Upper lobe of left lung (tissue), 4 donors: ENCODE measurements at regions not wholly inside any gene's neighbourhood (a gene's known extent, or its start where the extent isn't known, plus 50 kb on each side); places are given as distances from the start of the nearest gene placed in this dataset.

ENCODE experiments used
- POLR2A ChIP-seq, 4 donors: fragments of 450-650 bp; IDR thresholded peaks; one replicate each; pipeline ENCODE4 v1.5.1; 2016 to 2017; ENCODE audit warnings: antibody characterized with exemption in 4 of 4, mild to moderate bottlenecking in 2 of 4
- TF ChIP-seq, protein P1 (sequence below), 6 experiments: fragments of 450-650 bp in 4 of 6; fragments of 200-600 bp in 2 of 6; sonication (generic) in 2 of 6; IDR thresholded peaks; one replicate each; pipeline ENCODE4 v1.5.1; 2016 to 2019; ENCODE audit warnings: antibody characterized with exemption in 6 of 6

DNA sequence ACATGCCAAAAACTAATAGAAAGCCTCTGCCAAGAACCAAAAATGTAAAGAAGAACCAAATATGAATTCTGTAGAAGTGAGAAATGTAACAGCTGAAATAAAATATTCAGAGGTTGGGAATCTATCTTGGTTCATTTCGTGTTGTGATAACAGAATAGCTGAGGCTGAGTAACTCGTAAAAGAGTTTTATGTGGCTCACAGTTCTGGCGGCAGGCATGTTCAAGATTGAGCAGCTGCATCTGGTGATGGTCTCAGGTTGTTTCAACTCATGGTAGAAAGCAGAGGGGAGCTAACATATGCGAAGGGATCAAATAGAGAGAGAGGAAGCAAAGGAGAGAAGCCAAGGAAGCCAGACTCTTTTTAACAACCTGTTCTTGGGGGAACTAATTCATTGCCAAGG, 717.2 kb downstream of the TNS3 start:
- TF ChIP-seq, protein P1, sequence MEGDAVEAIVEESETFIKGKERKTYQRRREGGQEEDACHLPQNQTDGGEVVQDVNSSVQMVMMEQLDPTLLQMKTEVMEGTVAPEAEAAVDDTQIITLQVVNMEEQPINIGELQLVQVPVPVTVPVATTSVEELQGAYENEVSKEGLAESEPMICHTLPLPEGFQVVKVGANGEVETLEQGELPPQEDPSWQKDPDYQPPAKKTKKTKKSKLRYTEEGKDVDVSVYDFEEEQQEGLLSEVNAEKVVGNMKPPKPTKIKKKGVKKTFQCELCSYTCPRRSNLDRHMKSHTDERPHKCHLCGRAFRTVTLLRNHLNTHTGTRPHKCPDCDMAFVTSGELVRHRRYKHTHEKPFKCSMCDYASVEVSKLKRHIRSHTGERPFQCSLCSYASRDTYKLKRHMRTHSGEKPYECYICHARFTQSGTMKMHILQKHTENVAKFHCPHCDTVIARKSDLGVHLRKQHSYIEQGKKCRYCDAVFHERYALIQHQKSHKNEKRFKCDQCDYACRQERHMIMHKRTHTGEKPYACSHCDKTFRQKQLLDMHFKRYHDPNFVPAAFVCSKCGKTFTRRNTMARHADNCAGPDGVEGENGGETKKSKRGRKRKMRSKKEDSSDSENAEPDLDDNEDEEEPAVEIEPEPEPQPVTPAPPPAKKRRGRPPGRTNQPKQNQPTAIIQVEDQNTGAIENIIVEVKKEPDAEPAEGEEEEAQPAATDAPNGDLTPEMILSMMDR (IDR thresholded peaks at IDR 0.05), result no peak
- no peak for TF ChIP-seq POLR2A (IDR thresholded peaks at IDR 0.05)
